GM23248 (cell line): ENCODE measurements at regions not wholly inside any gene's neighbourhood (a gene's known extent, or its start where the extent isn't known, plus 50 kb on each side); places are given as distances from the start of the nearest gene placed in this dataset.

Source experiments
- EZH2 ChIP-seq: fragments of 200-600 bp; sonication (generic); IDR thresholded peaks from 2 replicates; pipeline ENCODE4 v1.6.1; 2018; ENCODE audit warnings: antibody characterized with exemption, mild to moderate bottlenecking; ENCODE audit not compliant: insufficient read depth, poor library complexity, severe bottlenecking
- EZH2phosphoT487 ChIP-seq: fragments of 200-600 bp; sonication (generic); IDR thresholded peaks from 2 replicates; pipeline ENCODE4 v1.6.1; 2018; ENCODE audit warnings: antibody characterized with exemption, moderate library complexity, mild to moderate bottlenecking, low read depth; ENCODE audit not compliant: insufficient read depth

DNA sequence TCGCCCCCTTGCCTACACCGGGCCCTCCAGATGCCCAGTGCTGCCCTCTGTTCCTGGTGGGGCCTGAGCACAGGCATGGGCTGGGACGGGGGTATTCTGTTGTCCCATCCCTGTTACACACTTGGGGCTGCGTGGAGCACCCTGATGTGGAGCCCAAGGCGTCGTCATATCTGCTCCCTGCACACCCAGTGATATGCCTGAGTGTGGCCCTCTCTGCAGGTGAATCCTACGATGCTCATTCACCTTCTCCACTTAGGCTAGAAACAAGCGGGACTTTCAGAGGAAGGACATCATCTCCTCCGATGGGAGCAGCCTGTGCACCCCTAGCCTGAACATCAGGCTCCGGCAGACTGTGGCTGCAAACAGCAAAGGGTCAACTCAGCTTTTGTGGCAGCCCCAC, 91.0 kb upstream of the NPTX2 start:
- TF ChIP-seq EZH2 (no peak), EZH2phosphoT487 (no peak)
